A549 (cell line): ENCODE measurements at regions not wholly inside any gene's neighbourhood (a gene's known extent, or its start where the extent isn't known, plus 50 kb on each side); places are given as distances from the start of the nearest gene placed in this dataset.

Experiments
- ATAC-seq, 2 experiments: fragments of 200-7000 bp in 1 of 2; fragments of >200 bp in 1 of 2; cut with Nextera tagmentation in 1 of 2; cut with Tn5 transposase in 1 of 2; 3 replicates each; pipeline versions ENCODE4 v1.8.0 to v1.9.1; 2018 to 2020; ENCODE audit warnings: mild to moderate bottlenecking in 1 of 2, moderate library complexity in 1 of 2
- CTCF ChIA-PET: fragments of 300-600 bp; sonication (Branson Sonifier 250); formaldehyde crosslinking; extraction: SDS; loops from one replicate; lab custom pipeline; 2021; ENCODE audit warnings: antibody characterized with exemption, inconsistent platforms; lab: Yijun Ruan, JAX
- POLR2A ChIA-PET: fragments of 350-600 bp; formaldehyde crosslinking; extraction: SDS; loops from one replicate; lab custom pipeline; 2021; ENCODE audit warnings: antibody characterized with exemption, inconsistent platforms; lab: Yijun Ruan, JAX
- DNase-seq, 2 experiments: peaks; one replicate each; pipeline versions ENCODE4 v3.0.0 to v3.0.0-alpha.2; 2011 to 2016; ENCODE audit warnings: low read depth in 1 of 2, low spot score in 1 of 2
- FAIRE-seq: peaks from 2 replicates; lab custom pipeline; 2011; peaks lifted over from hg19 to GRCh38; lab: Jason Lieb, UNC
- H3K27ac ChIP-seq, 2 experiments: fragments of >200 bp; sonication (Bioruptor Twin); formaldehyde crosslinking; 3 replicates each; pipeline ENCODE4 v1.5.1; 2016 to 2017
- H3K4me1 ChIP-seq: fragments of >200 bp; sonication (Bioruptor Twin); formaldehyde crosslinking; 3 replicates; pipeline ENCODE4 v1.6.1; 2016
- H3K4me2 ChIP-seq: fragments of >200 bp; sonication (Bioruptor Twin); formaldehyde crosslinking; 3 replicates; pipeline ENCODE4 v1.6.1; 2016
- H3K4me3 ChIP-seq: fragments of >200 bp; sonication (Bioruptor Twin); formaldehyde crosslinking; 3 replicates; pipeline ENCODE4 v1.5.1; 2016
- H3K9me3 ChIP-seq: fragments of >200 bp; sonication (Bioruptor Twin); formaldehyde crosslinking; 3 replicates; pipeline ENCODE4 v1.6.1; 2016
- BCL3 ChIP-seq: fragments of >200 bp; sonication (Bioruptor Twin); formaldehyde crosslinking; IDR thresholded peaks from 3 replicates; pipeline ENCODE4 v1.6.1; 2016
- CBX2 ChIP-seq: fragments of 200-600 bp; sonication (generic); IDR thresholded peaks from 2 replicates; pipeline ENCODE4 v1.6.1; 2016; ENCODE audit warnings: low read depth, mild to moderate bottlenecking, borderline replicate concordance
- CHD2 ChIP-seq: fragments of 150-350 bp; IDR thresholded peaks from 2 replicates; pipeline ENCODE4 v1.6.1; 2014; ENCODE audit warnings: low read length; ENCODE audit not compliant: partially characterized antibody
- EP300 ChIP-seq, 2 experiments: fragments of >200 bp; sonication (Bioruptor Twin); formaldehyde crosslinking; IDR thresholded peaks; 2 replicates in 1 of 2; 3 replicates in 1 of 2; pipeline ENCODE4 v1.6.1; 2016 to 2017
- FOXS1 ChIP-seq: fragments of 250-450 bp; sonication (Bioruptor Pico); IDR thresholded peaks from 2 replicates; pipeline ENCODE4 v1.5.0; 2020; ENCODE audit warnings: mild to moderate bottlenecking, moderate library complexity
- HEYL ChIP-seq: fragments of 250-450 bp; sonication (Bioruptor Pico); IDR thresholded peaks from 2 replicates; pipeline ENCODE4 v1.8.0; 2021; ENCODE audit warnings: mild to moderate bottlenecking, moderate library complexity
- HMGXB4 ChIP-seq: fragments of 250-450 bp; sonication (Bioruptor Pico); IDR thresholded peaks from 2 replicates; pipeline ENCODE4 v1.5.0; 2021; ENCODE audit warnings: mild to moderate bottlenecking, moderate library complexity, borderline replicate concordance
- HOXB5 ChIP-seq: fragments of 250-450 bp; sonication (Bioruptor Pico); IDR thresholded peaks from 2 replicates; pipeline ENCODE4 v1.5.0; 2020; ENCODE audit warnings: mild to moderate bottlenecking, moderate library complexity
- JUN ChIP-seq, 2 experiments: fragments of >200 bp; sonication (Bioruptor Twin); formaldehyde crosslinking; IDR thresholded peaks; 2 replicates in 1 of 2; 3 replicates in 1 of 2; pipeline ENCODE4 v1.6.1; 2016 to 2017
- JUNB ChIP-seq: fragments of >200 bp; sonication (Bioruptor Twin); formaldehyde crosslinking; IDR thresholded peaks from 2 replicates; pipeline ENCODE4 v1.6.1; 2016
- KDM5A ChIP-seq: fragments of 200-600 bp; sonication (generic); IDR thresholded peaks from 2 replicates; pipeline ENCODE4 v1.6.1; 2016; ENCODE audit warnings: antibody characterized with exemption, mild to moderate bottlenecking
- MAX ChIP-seq: IDR thresholded peaks from 2 replicates; pipeline ENCODE4 v1.6.1; 2012
- MAZ ChIP-seq: fragments of 150-350 bp; IDR thresholded peaks from 2 replicates; pipeline ENCODE4 v1.6.1; 2014; ENCODE audit warnings: antibody characterized with exemption, low read depth, low read length, borderline replicate concordance
- MYC ChIP-seq: IDR thresholded peaks from 2 replicates; pipeline ENCODE4 v1.6.1; 2012; ENCODE audit warnings: mild to moderate bottlenecking, inconsistent platforms, low read length, improper control_type of control experiment, borderline replicate concordance
- PHF8 ChIP-seq: fragments of 200-600 bp; sonication (generic); IDR thresholded peaks from 2 replicates; pipeline ENCODE4 v1.6.1; 2016; ENCODE audit warnings: low read depth, mild to moderate bottlenecking, antibody characterized with exemption, moderate library complexity, borderline replicate concordance
- POLR2A ChIP-seq: IDR thresholded peaks from 2 replicates; pipeline ENCODE4 v1.6.1; 2012; ENCODE audit warnings: mild to moderate bottlenecking, low read length
- POLR2AphosphoS2 ChIP-seq: conservative IDR thresholded peaks from 2 replicates; pipeline ENCODE4 v1.6.1; 2012; ENCODE audit warnings: low read length, improper control_type of control experiment, inconsistent platforms
- RCOR1 ChIP-seq: fragments of 150-350 bp; IDR thresholded peaks from 2 replicates; pipeline ENCODE4 v1.6.1; 2014; ENCODE audit warnings: antibody characterized with exemption, low read length, low read depth
- USF2 ChIP-seq: fragments of 450-650 bp; IDR thresholded peaks from 2 replicates; pipeline ENCODE4 v1.6.1; 2014; ENCODE audit warnings: antibody characterized with exemption
- ZC3H11A ChIP-seq: fragments of 450-650 bp; IDR thresholded peaks from 2 replicates; pipeline ENCODE4 v1.6.1; 2014; ENCODE audit warnings: antibody characterized with exemption, mild to moderate bottlenecking
- ZFP36 ChIP-seq: fragments of 450-650 bp; IDR thresholded peaks from 2 replicates; pipeline ENCODE4 v1.6.1; 2014; ENCODE audit warnings: borderline replicate concordance; ENCODE audit not compliant: partially characterized antibody
- ZSCAN20 ChIP-seq: fragments of 250-450 bp; sonication (Bioruptor Pico); IDR thresholded peaks from 2 replicates; pipeline ENCODE4 v1.8.0; 2022; ENCODE audit warnings: mild to moderate bottlenecking, moderate library complexity
- WGBS: methylation state at CpG from one replicate; pipeline ENCODE4 v1.1.6; 2017; ENCODE audit errors: missing lambda C conversion rate; 5-methylcytosine and 5-hydroxymethylcytosine counted together
- TF ChIP-seq, protein P1 (sequence below): IDR thresholded peaks from 2 replicates; pipeline ENCODE4 v1.6.1; 2012

GRCh38 chr2:49367003-49367402 is 212.7 kb upstream of the FSHR start:
- no peak for DNase-seq
- ChIA-PET CTCF (no interaction called here), POLR2A (no interaction called here)
- Histone ChIP-seq H3K4me2 (no peak overlapping the region), H3K4me1 (no peaks in the 10 kb centered on the region), H3K4me3 (no peak overlapping the region), H3K27ac (no peak overlapping the region), H3K9me3 (no peaks in the 10 kb centered on the region)
- ATAC-seq = no peak
- no peak for FAIRE-seq
- no peak for TF ChIP-seq MAZ
- no peak for TF ChIP-seq ZC3H11A
- no peak for TF ChIP-seq KDM5A
- TF ChIP-seq POLR2A = no peak
- no peak for TF ChIP-seq CBX2
- no peak for TF ChIP-seq HOXB5

DNA sequence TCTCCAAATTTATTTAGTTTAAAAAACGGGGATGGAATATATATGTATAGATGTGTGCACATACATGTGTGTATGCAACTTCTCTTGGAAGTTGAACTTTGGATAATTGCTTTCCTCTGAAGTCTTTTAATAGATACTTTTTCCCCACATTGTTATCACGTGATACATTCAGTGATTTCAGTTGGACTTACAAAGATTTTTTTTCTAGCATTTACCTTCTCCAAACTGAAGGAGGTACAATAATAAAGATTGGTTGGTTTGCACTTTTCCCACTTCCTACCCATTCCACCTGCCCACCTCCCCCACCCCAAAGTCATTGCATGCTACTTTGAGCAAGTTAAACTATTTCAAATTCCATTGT is 206.1 kb upstream of the FSHR start:
- ATAC-seq = no peak
- no peak overlapping the region for H3K4me3 ChIP-seq
- TF ChIP-seq USF2 (peak; percentile 31; the same call in 1 of the 2 replicates), JUNB (no peak)
- ChIA-PET CTCF (no interaction called here), POLR2A (no interaction called here)
- no peak for FAIRE-seq
- no peaks in the 10 kb centered on the region; the same call in 2 of the 3 replicates for H3K9me3 ChIP-seq
- no peak overlapping the region for H3K27ac ChIP-seq
- H3K4me2 ChIP-seq = no peak overlapping the region
- 2% methylated on average over 2 of the region's 2 CpGs for WGBS
- no peaks in the 10 kb centered on the region for H3K4me1 ChIP-seq
- DNase-seq = no peak

DNA sequence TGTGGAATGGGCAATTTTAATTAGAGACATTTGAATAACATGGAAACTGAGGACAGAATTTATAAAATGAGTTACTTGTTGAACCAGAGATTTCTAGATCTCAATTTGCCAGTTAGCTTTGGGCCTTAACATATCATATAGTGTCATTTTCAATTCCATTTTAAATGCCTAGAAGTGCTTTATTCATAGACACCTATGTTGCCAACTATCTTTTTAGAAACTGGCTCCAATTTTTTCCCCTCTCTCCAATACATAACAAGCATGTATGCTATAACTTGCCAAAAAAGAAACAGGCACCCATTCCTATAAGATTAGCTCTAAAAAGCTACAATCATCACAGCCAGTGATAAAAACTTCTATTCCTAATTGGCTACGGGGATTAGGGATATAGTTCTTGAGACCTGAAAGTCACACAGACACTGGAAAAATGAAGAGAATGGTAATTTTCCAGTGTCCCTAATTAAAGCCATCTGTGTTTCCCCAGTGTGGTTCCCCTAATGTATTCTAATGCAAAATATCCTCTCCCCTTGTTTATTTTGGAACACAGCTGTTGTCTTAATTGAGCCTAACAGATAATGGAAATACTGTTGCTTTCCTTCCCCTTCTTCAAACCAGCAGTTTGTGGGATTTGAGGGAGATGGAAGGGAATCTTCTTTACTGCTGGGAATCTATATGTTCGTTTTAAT is 205.5 kb upstream of the FSHR start:
- H3K4me3 ChIP-seq = no peak overlapping the region
- no peaks in the 10 kb centered on the region; the same call in 2 of the 3 replicates for H3K9me3 ChIP-seq
- no peaks in the 10 kb centered on the region for H3K4me1 ChIP-seq
- DNase-seq = no peak
- ATAC-seq = no peak
- no peak overlapping the region for H3K4me2 ChIP-seq
- 6% methylated on average over 2 of the region's 2 CpGs for WGBS
- no peak for FAIRE-seq
- TF ChIP-seq BCL3 (no peak), PHF8 (no peak), ZC3H11A (no peak), MYC (no peak), RCOR1 (no peak), ZFP36 (no peak), HMGXB4 (CRISPR knock-in tag) (no peak), HEYL (CRISPR knock-in tag) (no peak), POLR2AphosphoS2 (no peak), JUNB (no peak), ZSCAN20 (CRISPR knock-in tag) (no peak), POLR2A (no peak), CHD2 (no peak), JUN (IDR thresholded peaks at IDR 0.05) (no peak), MAX (no peak), FOXS1 (CRISPR knock-in tag) (no peak), EP300 (IDR thresholded peaks at IDR 0.05) (no peak)
- TF ChIP-seq, protein P1, sequence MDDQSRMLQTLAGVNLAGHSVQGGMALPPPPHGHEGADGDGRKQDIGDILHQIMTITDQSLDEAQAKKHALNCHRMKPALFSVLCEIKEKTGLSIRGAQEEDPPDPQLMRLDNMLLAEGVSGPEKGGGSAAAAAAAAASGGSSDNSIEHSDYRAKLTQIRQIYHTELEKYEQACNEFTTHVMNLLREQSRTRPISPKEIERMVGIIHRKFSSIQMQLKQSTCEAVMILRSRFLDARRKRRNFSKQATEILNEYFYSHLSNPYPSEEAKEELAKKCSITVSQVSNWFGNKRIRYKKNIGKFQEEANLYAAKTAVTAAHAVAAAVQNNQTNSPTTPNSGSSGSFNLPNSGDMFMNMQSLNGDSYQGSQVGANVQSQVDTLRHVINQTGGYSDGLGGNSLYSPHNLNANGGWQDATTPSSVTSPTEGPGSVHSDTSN = no peak
- TF ChIP-seq, all 56 proteins: peak for 0
- ChIA-PET CTCF (no interaction called here), POLR2A (no interaction called here)
- H3K27ac ChIP-seq = no peak overlapping the region
